ENCODE measurements at regions not wholly inside any gene's neighbourhood (a gene's known extent, or its start where the extent isn't known, plus 50 kb on each side); places are given as distances from the start of the nearest gene placed in this dataset.
A peak's percentile ranks its signal among the peaks of the same experiment; 100 is the strongest.

DNA sequence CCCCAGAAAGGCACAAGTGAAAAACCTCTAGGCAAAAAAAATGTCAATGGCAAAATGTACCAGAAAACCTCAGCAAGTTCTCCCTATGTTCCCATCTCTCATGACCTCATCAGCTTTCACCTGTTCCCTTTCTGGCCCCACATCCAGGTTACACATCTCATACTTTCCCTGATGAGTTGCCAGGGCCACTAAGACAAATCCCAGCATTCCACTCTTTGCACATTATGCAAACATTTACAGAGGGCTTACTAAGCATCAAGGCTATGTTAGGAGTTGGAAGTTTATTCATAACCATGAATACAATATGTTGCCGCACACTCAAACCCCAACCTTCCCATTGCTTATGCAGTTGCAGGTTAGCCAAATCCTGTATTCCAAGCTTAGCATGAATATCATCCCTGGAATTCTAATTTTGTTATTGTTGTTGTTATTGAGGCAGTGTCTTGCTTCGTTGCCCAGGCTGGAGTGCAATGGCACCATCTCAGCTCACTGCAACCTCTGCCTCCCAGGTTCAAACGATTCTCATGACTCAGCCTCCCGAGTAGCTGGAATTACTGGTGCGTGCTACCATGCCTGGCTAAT, 129.3 kb upstream of the UBE2E2 start:
- peak overlapping the region in 2 of 8 donors; percentile 30 to 60 for H3K4me3 Mint-ChIP-seq
- H3K27me3 Mint-ChIP-seq, result no peaks in the 10 kb centered on the region
- ATAC-seq (ENCODE audit: low read depth in 2 of 2), result no peak

DNA sequence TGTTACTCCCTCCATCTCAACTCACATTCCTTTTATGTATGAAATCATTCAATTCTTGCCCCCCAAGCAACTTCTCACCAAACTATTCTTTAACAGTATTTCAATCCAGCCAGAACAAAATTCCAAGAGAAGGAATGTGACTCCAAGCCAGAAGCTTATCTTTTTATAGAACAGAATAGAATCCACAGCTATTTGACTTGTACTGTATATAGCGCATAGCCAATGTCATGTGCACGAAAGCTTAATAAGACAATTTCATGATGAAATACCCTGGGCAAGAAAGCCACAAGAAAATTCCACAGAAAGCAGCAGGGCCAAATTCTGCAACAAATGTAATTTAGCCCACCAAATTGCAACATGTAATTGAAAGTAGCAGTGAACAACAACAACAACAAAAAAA, 127.6 kb upstream of the UBE2E2 start:
- Mint-ChIP-seq H3K27ac (no peak overlapping the region), H3K4me3 (no peak overlapping the region), H3K27me3 (no peaks in the 10 kb centered on the region), H3K36me3 (no peaks in the 10 kb centered on the region), H3K9me3 (no peaks in the 10 kb centered on the region), H3K4me1 (peaks cover 35 to 56% (median 55%) of the 10 kb centered on the region in 3 donors)
- ATAC-seq (ENCODE audit: low read depth in 2 of 2), result no peak
- DNase-seq, result no peak

More for the DNA sequence above, 129.3 kb upstream of the UBE2E2 start:
- peaks cover 0 to 8% of the 10 kb centered on the region in 2 donors for H3K36me3 Mint-ChIP-seq
- H3K9me3 Mint-ChIP-seq, result peaks cover 1 to 6% (median 4%) of the 10 kb centered on the region in 7 donors
- H3K4me1 Mint-ChIP-seq, result peaks cover 27 to 52% (median 51%) of the 10 kb centered on the region in 3 donors
- H3K27ac Mint-ChIP-seq, result no peak overlapping the region
- DNase-seq, result no peak

- ATAC-seq (ENCODE audit: low read depth in 2 of 2) (no peak), DNase-seq (no peak)
- H3K36me3 Mint-ChIP-seq, result no peaks in the 10 kb centered on the region
- no peak overlapping the region for H3K4me3 Mint-ChIP-seq
- no peaks in the 10 kb centered on the region for H3K27me3 Mint-ChIP-seq
- H3K4me1 Mint-ChIP-seq, result peaks cover 31 to 48% (median 47%) of the 10 kb centered on the region in 3 donors
- H3K27ac Mint-ChIP-seq, result no peak overlapping the region
- no peaks in the 10 kb centered on the region for H3K9me3 Mint-ChIP-seq
Observed at GRCh38 chr3:23076437-23076836, 126.7 kb upstream of the UBE2E2 start.

DNA sequence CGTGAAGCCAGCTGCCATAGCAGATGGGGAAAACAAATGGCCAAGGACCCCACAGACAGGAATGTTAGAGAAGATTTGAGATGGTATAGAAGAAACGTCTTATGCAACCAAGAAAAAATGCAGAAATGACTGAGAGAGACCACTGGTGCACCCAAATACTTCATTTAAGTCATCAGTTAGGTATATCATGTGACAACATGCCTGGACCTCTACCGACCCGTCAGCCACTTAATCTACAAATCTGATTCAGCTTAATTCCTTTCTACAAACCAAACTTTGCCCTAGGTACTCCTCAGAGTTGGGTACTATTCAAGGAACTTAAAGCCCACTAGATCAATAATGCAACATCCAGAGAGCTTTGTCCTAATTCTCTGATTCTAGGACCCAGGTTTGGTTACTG, 126.0 kb upstream of the UBE2E2 start:
- H3K27ac Mint-ChIP-seq, result no peak overlapping the region

DNA sequence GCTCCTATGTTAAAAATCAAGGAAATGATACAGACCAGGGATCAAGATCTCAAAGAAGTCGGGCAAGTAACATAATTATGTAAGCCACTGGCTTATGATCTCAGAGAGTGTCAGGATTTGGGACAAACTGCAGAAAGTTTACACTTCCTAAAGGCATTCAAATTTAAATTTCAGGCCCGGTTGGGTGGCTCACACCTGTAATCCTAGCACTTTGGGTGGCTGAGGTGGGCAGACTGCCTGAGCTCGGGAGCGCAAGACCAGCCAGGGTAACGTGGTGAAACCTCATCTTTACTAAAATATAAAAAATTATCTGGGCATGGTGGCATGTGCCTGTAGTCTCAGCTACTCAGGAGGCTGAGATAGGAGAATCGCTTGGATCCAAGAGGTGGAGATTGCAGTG, 124.4 kb upstream of the UBE2E2 start:
- Mint-ChIP-seq H3K27ac (peak overlapping the region in 1 of 6 donors; percentile 54), H3K9me3 (no peaks in the 10 kb centered on the region), H3K27me3 (no peaks in the 10 kb centered on the region), H3K36me3 (no peaks in the 10 kb centered on the region), H3K4me1 (peaks cover 16 to 28% (median 24%) of the 10 kb centered on the region in 3 donors), H3K4me3 (no peak overlapping the region)
- no peak for DNase-seq
- no peak for ATAC-seq (ENCODE audit: low read depth in 2 of 2)

More for the DNA sequence above, 126.0 kb upstream of the UBE2E2 start:
- Mint-ChIP-seq H3K27me3 (no peaks in the 10 kb centered on the region), H3K9me3 (no peaks in the 10 kb centered on the region), H3K36me3 (no peaks in the 10 kb centered on the region), H3K4me1 (peaks cover 24 to 41% (median 40%) of the 10 kb centered on the region in 3 donors), H3K4me3 (no peak overlapping the region)
- ATAC-seq (ENCODE audit: low read depth in 2 of 2) (no peak), DNase-seq (no peak)

- peaks cover 16 to 23% (median 16%) of the 10 kb centered on the region in 3 donors for H3K4me1 Mint-ChIP-seq
Observed at GRCh38 chr3:23079976-23080375, 123.2 kb upstream of the UBE2E2 start.

GRCh38 chr3:23083701-23084100, 119.4 kb upstream of the UBE2E2 start:
- DNase-seq (no peak), ATAC-seq (ENCODE audit: low read depth in 2 of 2) (no peak)
- Mint-ChIP-seq H3K9me3 (no peaks in the 10 kb centered on the region), H3K27me3 (no peaks in the 10 kb centered on the region), H3K36me3 (no peaks in the 10 kb centered on the region), H3K4me3 (no peak overlapping the region), H3K4me1 (peaks cover 15 to 16% (median 16%) of the 10 kb centered on the region in 3 donors), H3K27ac (peak overlapping the region in 1 of 6 donors; percentile 5)

More at GRCh38 chr3:23079976-23080375, 123.2 kb upstream of the UBE2E2 start:
- Mint-ChIP-seq H3K4me3 (peak overlapping the region in 7 of 8 donors; percentile 1 to 71 (median 30)), H3K36me3 (no peaks in the 10 kb centered on the region), H3K27ac (peak overlapping the region in 3 of 6 donors; percentile 0 to 19 (median 5)), H3K27me3 (no peaks in the 10 kb centered on the region), H3K9me3 (no peaks in the 10 kb centered on the region)
- ATAC-seq (ENCODE audit: low read depth in 2 of 2), result no peak
- no peak for DNase-seq

GRCh38 chr3:23084367-23084766, 118.8 kb upstream of the UBE2E2 start:
- Mint-ChIP-seq H3K27ac (no peak overlapping the region), H3K9me3 (peaks cover 0 to 3% (median 0%) of the 10 kb centered on the region in 7 donors), H3K36me3 (no peaks in the 10 kb centered on the region), H3K27me3 (no peaks in the 10 kb centered on the region), H3K4me3 (no peak overlapping the region), H3K4me1 (peaks cover 12 to 13% (median 13%) of the 10 kb centered on the region in 3 donors)
- no peak for DNase-seq
- ATAC-seq (ENCODE audit: low read depth in 2 of 2), result no peak

GRCh38 chr3:23085261-23085660, 117.9 kb upstream of the UBE2E2 start:
- Mint-ChIP-seq H3K27me3 (no peaks in the 10 kb centered on the region), H3K4me1 (peaks cover 3 to 4% (median 4%) of the 10 kb centered on the region in 3 donors), H3K4me3 (no peak overlapping the region), H3K9me3 (peaks cover 0 to 3% (median 0%) of the 10 kb centered on the region in 7 donors), H3K27ac (no peak overlapping the region), H3K36me3 (no peaks in the 10 kb centered on the region)
- no peak for DNase-seq
- no peak for ATAC-seq (ENCODE audit: low read depth in 2 of 2)

GRCh38 chr3:23086331-23086730, 116.8 kb upstream of the UBE2E2 start:
- Mint-ChIP-seq H3K4me1 (peaks cover 0 to 3% (median 0%) of the 10 kb centered on the region in 3 donors), H3K27ac (peak overlapping the region in 1 of 6 donors; percentile 50), H3K27me3 (no peaks in the 10 kb centered on the region), H3K36me3 (no peaks in the 10 kb centered on the region), H3K9me3 (peaks cover 0 to 6% (median 0%) of the 10 kb centered on the region in 7 donors), H3K4me3 (no peak overlapping the region)
- ATAC-seq (ENCODE audit: low read depth in 2 of 2) (no peak), DNase-seq (no peak)

- DNase-seq (no peak), ATAC-seq (ENCODE audit: low read depth in 2 of 2) (no peak)
- Mint-ChIP-seq H3K27ac (no peak overlapping the region), H3K9me3 (peaks cover 0 to 6% (median 0%) of the 10 kb centered on the region in 7 donors), H3K36me3 (no peaks in the 10 kb centered on the region), H3K4me3 (no peak overlapping the region), H3K27me3 (no peaks in the 10 kb centered on the region), H3K4me1 (peaks cover 0 to 3% (median 0%) of the 10 kb centered on the region in 3 donors)
Observed at GRCh38 chr3:23086831-23087230, 116.3 kb upstream of the UBE2E2 start.

- no peak for DNase-seq
- Mint-ChIP-seq H3K27ac (no peak overlapping the region), H3K4me3 (no peak overlapping the region), H3K4me1 (peaks cover 7 to 14% (median 9%) of the 10 kb centered on the region in 3 donors), H3K36me3 (no peaks in the 10 kb centered on the region), H3K27me3 (no peaks in the 10 kb centered on the region), H3K9me3 (peaks cover 0 to 6% (median 2%) of the 10 kb centered on the region in 7 donors)
- ATAC-seq (ENCODE audit: low read depth in 2 of 2), result no peak
Observed at GRCh38 chr3:23094412-23094811, 108.7 kb upstream of the UBE2E2 start.

- no peaks in the 10 kb centered on the region for H3K27me3 Mint-ChIP-seq
- ATAC-seq (ENCODE audit: low read depth in 2 of 2), result no peak
- peak overlapping the region in 1 of 6 donors; percentile 28 for H3K27ac Mint-ChIP-seq
- peaks cover 0 to 6% (median 2%) of the 10 kb centered on the region in 7 donors for H3K9me3 Mint-ChIP-seq
- no peak for DNase-seq
- H3K4me1 Mint-ChIP-seq, result peaks cover 8 to 18% (median 15%) of the 10 kb centered on the region in 3 donors
- no peak overlapping the region for H3K4me3 Mint-ChIP-seq
- peaks cover 0 to 2% of the 10 kb centered on the region in 2 donors for H3K36me3 Mint-ChIP-seq
Observed at GRCh38 chr3:23094890-23095462, 108.2 kb upstream of the UBE2E2 start.

DNA sequence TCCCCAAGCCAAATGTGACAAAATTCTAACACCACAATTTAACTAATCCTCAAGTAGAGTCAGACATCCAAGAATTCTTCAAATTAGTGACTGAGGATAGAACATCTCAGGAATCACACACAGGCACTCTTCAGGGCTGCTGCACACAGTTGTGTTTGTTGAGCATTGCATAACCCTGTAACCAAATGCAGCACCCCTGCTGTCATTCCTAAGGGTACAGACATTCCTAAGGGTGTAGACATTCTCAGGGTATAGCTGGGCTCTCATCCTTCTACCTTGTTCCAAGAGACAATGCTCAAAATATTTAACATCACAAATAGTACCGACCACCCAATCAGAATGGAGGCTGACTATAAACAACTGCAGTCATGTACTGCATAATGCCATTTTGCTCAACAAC, 107.1 kb upstream of the UBE2E2 start:
- Mint-ChIP-seq H3K36me3 (peaks cover 0 to 8% of the 10 kb centered on the region in 2 donors), H3K4me3 (no peak overlapping the region), H3K9me3 (peaks cover 0 to 8% (median 5%) of the 10 kb centered on the region in 7 donors), H3K27ac (no peak overlapping the region), H3K4me1 (peaks cover 12 to 25% (median 22%) of the 10 kb centered on the region in 3 donors), H3K27me3 (no peaks in the 10 kb centered on the region)
- no peak for DNase-seq
- no peak for ATAC-seq (ENCODE audit: low read depth in 2 of 2)
